Fibroblast of mammary gland (primary cell): ENCODE measurements at regions not wholly inside any gene's neighbourhood (a gene's known extent, or its start where the extent isn't known, plus 50 kb on each side); places are given as distances from the start of the nearest gene placed in this dataset.

Experiments
- DNase-seq: peaks from one replicate; pipeline ENCODE4 v3.0.0-alpha.2; 2010; ENCODE audit warnings: low read depth
- H3K4me3 ChIP-seq: 2 replicates; pipeline ENCODE4 v1.5.1; 2011; ENCODE audit warnings: low read depth, mild to moderate bottlenecking, low read length, moderate library complexity; ENCODE audit not compliant: control insufficient read depth
- CTCF ChIP-seq: conservative IDR thresholded peaks from 2 replicates; pipeline ENCODE4 v1.5.1; 2011; ENCODE audit warnings: low read depth, low read length, inconsistent platforms; ENCODE audit not compliant: control insufficient read depth, insufficient read depth

DNA sequence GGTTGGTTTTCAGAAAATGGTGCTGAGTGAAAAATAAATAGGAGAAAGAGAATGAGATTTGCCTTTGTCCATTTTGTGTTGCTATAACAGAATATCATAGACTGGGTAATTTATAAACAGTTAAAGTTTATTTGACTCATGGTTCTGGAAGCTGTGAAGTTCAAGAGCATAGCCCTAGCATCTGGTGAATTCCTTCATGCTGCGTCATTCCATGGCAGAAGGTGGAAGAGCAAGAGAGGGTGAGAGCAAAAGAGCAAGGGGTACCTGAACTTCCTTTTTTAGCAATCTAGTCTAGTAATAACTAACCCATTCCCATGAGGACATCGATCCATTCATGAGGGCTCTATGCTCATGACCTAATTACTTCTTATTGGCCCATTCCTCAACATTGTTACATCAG is 209.1 kb upstream of the ZP4 start:
- DNase-seq = no peak
- H3K4me3 ChIP-seq = no peak overlapping the region

GRCh38 chr1:238089615-238090014 is 198.9 kb upstream of the ZP4 start:
- DNase-seq = no peak
- TF ChIP-seq CTCF = no peak
- no peak overlapping the region for H3K4me3 ChIP-seq

More for the DNA sequence above, 209.1 kb upstream of the ZP4 start:
- no peak for TF ChIP-seq CTCF

DNA sequence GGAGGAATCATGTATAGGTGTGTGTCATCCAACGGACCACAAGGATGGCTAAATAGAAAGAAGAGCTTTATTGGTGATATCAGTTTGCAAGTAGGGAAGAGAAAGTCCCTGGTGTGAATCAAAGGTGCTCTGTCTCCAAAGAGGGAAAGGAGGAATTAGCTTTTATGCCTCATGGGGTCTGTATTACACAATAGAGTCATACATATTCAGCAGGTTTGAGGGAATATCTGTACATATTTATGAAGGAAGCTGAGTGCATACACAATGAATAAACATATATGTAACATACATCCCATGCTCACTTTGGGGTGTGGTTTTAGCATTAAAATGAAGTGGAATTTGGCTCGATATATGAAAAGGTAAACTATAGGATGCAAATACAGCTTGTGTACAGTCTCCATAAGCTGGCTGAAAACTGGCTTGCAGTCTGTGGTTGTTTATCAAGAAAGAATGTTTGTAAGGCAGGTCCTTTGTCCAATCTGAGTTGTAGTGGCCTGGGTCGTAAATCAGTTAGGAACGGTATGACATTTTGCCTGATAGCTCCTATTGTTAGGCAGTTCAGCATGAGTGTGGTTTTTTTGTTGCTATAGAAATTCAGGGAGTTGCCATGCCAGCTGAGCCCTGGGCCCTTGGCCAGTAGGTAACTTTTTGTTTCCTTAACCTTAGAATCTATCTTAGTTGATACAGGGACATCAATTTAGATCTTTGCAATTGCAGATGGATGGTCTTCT is 198.0 kb upstream of the ZP4 start:
- no peak for TF ChIP-seq CTCF
- H3K4me3 ChIP-seq = no peak overlapping the region
- DNase-seq = no peak

DNA sequence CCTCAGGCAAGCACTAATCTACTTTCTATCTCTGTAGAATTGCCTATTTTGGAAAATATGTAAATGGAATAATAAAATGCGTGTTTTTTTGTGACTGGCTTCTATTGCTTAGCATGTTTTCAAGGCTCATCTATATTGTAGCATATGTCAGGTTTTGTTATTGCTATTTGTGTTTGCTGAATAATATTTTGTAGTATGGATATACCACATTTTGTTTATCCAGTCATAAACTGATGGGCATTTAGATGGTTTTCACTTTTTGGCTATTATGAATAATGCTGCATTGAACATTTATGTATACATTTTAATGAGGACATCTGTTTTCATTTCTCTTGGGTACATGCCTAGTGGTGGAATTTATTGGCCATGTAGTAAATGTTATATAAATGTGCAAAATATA is 183.3 kb upstream of the ZP4 start:
- TF ChIP-seq CTCF = no peak
- no peak overlapping the region for H3K4me3 ChIP-seq
- no peak for DNase-seq

GRCh38 chr1:238071061-238071460 is 180.3 kb upstream of the ZP4 start:
- TF ChIP-seq CTCF = no peak
- H3K4me3 ChIP-seq = no peak overlapping the region
- no peak for DNase-seq

GRCh38 chr1:238063454-238063853 is 172.7 kb upstream of the ZP4 start:
- H3K4me3 ChIP-seq = no peak overlapping the region
- no peak for TF ChIP-seq CTCF
- peak; percentile 81 for DNase-seq

- no peak overlapping the region for H3K4me3 ChIP-seq
- peak; percentile 47 for DNase-seq
- no peak for TF ChIP-seq CTCF
Observed at GRCh38 chr1:238061967-238062613, 171.4 kb upstream of the ZP4 start.
